ENCODE measurements at regions not wholly inside any gene's neighbourhood (a gene's known extent, or its start where the extent isn't known, plus 50 kb on each side); places are given as distances from the start of the nearest gene placed in this dataset.

DNA sequence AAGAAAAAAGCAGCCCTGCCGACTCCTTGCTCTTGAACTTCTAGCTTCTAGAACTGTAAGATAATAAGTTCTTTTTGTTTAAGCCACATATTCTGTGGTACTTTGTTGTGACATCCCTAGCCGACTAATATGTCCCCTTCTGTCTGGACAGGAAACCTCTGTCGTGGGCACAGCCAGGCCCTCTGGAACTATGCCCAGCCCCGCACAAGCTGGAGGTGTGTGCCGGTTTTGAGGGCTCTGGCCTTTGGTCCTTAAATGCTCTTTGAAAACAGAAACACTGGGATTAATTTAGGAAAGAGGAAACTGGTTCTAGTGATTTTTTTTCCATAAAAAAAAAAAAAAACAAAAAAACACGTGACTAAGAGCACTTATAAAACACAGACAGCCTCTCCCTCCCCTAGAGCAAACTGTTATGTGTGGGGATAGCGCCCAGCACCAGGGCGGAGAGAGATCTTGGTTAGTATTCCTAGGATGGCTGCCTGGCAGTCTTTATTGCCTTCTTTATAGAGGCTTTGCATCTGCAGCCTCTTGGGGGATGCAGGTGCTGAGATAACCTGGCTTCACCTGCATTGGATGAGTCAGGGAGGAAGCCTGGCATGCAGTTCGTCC is 244.3 kb downstream of the NFATC2 start:
- no peak overlapping the region for H3K4me3 ChIP-seq
- no peaks in the 10 kb centered on the region for H3K4me1 ChIP-seq
- peaks cover 0 to 14% (median 10%) of the 10 kb centered on the region in 4 donors for H3K9me3 ChIP-seq
- no peaks in the 10 kb centered on the region for H3K36me3 ChIP-seq
- no peak overlapping the region for H3K27ac ChIP-seq
- no peak for TF ChIP-seq POLR2A (IDR thresholded peaks at IDR 0.05)
- TF ChIP-seq POLR2AphosphoS5 (IDR thresholded peaks at IDR 0.05) = no peak
- no peak for TF ChIP-seq EP300 (IDR thresholded peaks at IDR 0.05)
- TF ChIP-seq CTCF (IDR thresholded peaks at IDR 0.05) = no peak
- no peak for DNase-seq
- peaks cover 0 to 9% (median 0%) of the 10 kb centered on the region in 3 donors for H3K27me3 ChIP-seq
- WGBS, 5 donors = 65 to 76% (median 73%) methylated on average over 9 of the region's 9 CpGs
- intact Hi-C loops (cut with DNase I; ENCODE audit: low total_unique reads) = no loop called here

DNA sequence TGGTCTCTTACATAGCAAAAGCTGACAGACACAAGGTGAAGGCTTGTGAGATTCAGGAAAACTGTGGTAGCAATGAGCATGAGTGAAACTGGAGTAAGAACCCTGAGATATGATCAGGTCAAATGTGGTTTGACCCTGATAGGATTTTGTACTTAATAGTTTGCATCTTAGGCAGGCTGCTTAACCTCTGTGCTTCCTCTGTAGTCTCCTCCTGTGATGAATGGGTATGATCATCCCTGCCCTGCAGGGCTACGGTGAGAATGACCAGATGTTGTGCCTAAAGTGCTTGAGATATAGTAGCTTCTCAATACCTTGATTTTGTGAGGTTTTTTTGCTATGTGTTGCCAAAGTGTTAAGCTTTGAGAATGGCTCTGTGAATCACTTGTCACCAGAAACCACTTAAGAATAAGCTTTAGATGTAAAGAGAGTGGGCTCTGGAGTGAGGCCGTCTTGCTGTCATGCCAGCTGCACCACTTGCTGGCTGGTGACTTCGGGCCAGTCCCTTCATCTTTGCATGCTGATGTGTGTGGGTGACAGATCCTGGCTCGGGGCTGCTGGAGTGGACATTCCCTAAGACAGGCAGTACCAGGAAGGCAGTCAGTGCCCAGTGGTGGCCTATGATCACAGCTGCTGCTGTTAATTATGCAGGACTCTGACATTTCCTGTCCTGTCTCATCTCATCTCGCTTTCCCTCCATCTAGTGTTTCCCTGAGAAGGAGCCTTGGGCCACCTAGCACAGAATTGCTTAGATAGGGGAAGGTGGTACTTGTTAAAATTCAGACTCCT is 254.7 kb downstream of the NFATC2 start:
- intact Hi-C loops (cut with DNase I; ENCODE audit: low total_unique reads) = no loop called here
- no peaks in the 10 kb centered on the region for H3K27me3 ChIP-seq
- TF ChIP-seq CTCF (IDR thresholded peaks at IDR 0.05) (no peak), POLR2AphosphoS5 (IDR thresholded peaks at IDR 0.05) (no peak), EP300 (IDR thresholded peaks at IDR 0.05) (no peak)
- no peak overlapping the region for H3K4me3 ChIP-seq
- peaks cover 0 to 10% (median 0%) of the 10 kb centered on the region in 4 donors for H3K9me3 ChIP-seq
- whole genome bisulfite sequencing, 5 donors = 74 to 83% (median 78%) methylated on average over 4 to 5 of the region's 5 CpGs
- DNase-seq = no peak
- no peak overlapping the region for H3K27ac ChIP-seq
- H3K36me3 ChIP-seq = no peaks in the 10 kb centered on the region
- no peaks in the 10 kb centered on the region for H3K4me1 ChIP-seq

DNA sequence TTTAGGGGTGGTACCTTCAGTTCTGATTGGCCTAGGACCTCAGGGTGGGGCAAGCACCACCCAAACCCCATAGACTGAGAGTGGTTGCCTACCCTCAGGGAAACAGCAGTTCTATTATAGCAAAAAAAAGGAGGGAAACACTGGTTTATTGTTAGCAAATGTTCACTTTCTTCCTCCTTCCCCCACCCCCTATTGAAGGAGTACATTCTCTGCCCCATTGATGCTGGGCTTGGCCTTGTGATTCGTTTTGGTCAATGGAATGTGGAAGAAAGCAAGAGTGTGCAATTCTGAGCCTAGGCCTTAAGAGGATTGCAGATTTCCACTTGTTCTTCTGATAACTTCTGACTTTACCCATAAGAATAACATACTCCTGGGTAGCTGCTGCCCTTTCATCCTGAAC is 255.8 kb downstream of the NFATC2 start:
- Histone ChIP-seq H3K4me3 (no peak overlapping the region), H3K27me3 (no peaks in the 10 kb centered on the region), H3K4me1 (no peaks in the 10 kb centered on the region), H3K9me3 (peaks cover 0 to 10% (median 0%) of the 10 kb centered on the region in 4 donors), H3K36me3 (no peaks in the 10 kb centered on the region), H3K27ac (no peak overlapping the region)
- WGBS, 5 donors = 17 to 39% (median 20%) methylated on average over 1 of the region's 1 CpG
- intact Hi-C loops (cut with DNase I; ENCODE audit: low total_unique reads) = no loop called here
- no peak for TF ChIP-seq POLR2A (IDR thresholded peaks at IDR 0.05)
- no peak for TF ChIP-seq POLR2AphosphoS5 (IDR thresholded peaks at IDR 0.05)
- TF ChIP-seq CTCF (IDR thresholded peaks at IDR 0.05) = no peak
- TF ChIP-seq EP300 (IDR thresholded peaks at IDR 0.05) = no peak
- no peak for DNase-seq

DNA sequence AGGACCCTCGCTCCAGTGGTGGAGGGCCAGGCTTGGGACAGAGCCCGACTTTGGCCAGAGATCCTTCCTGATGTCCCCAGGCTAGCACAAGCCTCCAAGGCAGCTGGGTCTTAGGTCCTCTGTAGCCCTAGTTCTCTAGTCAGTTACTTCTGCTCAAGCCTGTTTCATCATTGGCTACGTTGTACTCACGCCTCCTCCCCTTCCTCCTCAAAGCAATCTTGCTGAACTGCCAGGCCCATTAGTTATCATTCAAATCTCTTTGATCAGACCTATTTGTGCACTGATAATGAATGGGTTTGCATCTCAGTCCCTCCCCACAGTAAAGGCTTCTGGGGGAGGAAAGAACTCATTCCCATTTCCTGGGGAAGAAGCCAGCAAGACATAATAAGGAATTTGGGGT is 256.8 kb downstream of the NFATC2 start:
- TF ChIP-seq POLR2AphosphoS5 (IDR thresholded peaks at IDR 0.05) = no peak
- TF ChIP-seq EP300 (IDR thresholded peaks at IDR 0.05) = no peak
- no peak for TF ChIP-seq CTCF (IDR thresholded peaks at IDR 0.05)
- TF ChIP-seq POLR2A (IDR thresholded peaks at IDR 0.05) = no peak

More for the DNA sequence above, 256.8 kb downstream of the NFATC2 start:
- 43 to 66% (median 63%) methylated on average over 3 to 4 of the region's 4 CpGs for WGBS, 5 donors
- intact Hi-C loops (cut with DNase I; ENCODE audit: low total_unique reads) = no loop called here
- no peak overlapping the region for H3K27ac ChIP-seq
- H3K36me3 ChIP-seq = no peaks in the 10 kb centered on the region
- peaks cover 0 to 10% (median 0%) of the 10 kb centered on the region in 4 donors for H3K9me3 ChIP-seq
- H3K4me1 ChIP-seq = no peaks in the 10 kb centered on the region
- H3K4me3 ChIP-seq = no peak overlapping the region
- DNase-seq = no peak
- H3K27me3 ChIP-seq = no peaks in the 10 kb centered on the region

Data from stomach (tissue), 8 donors.